CD4-positive, alpha-beta T cell treated with Interleukin-4 for 1 hour (primary cell): ENCODE measurements at regions not wholly inside any gene's neighbourhood (a gene's known extent, or its start where the extent isn't known, plus 50 kb on each side); places are given as distances from the start of the nearest gene placed in this dataset.
"Not testable (repeated sequence)": the region's sequence is repeated elsewhere in the genome, so short reads cannot be mapped to it uniquely, and the experiment has no call there.

Experiments
- DNase-seq, 2 donors: peaks; one replicate each; pipeline ENCODE4 v3.0.0-alpha.2; 2020 to 2022

DNA sequence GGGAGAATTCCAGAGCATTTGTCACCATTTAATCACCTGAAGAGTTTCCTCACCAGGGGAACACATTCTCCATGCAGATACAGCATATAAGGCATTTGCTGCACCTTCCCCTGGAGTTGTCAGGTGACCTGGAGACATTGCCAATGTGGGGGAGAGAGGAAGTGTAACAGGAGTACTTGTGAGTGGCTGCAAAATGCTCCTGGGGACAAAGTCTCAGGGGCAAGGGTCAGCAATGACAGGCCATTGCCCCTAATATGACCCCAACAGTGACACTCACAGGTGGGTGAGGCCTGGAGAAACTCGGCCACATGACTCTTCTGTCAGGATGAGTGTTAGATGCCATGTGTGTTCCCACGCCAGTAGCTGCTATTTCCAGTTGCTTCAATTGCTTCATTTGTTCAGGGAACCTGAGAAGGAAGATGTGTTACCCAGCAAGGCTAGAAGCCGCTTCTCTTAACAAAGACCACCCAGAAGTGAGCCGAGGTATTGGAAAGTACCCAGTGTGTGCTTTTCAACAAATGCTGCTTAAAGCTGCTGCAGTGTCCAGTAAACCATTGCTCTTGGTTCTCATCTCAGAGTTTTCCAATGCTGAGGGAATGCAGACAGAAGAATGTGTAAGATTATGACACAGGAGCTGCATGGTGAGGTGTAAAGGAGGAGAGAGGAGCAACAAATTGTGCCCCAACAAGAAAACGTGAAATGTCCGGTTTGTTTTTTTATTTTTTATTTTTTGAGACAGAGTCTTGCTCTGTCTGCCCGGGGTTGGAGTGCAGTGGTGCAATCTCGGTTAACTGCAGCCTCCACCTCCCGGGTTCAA is 128.2 kb upstream of the SLC44A1 start:
- DNase-seq, result no peak

DNA sequence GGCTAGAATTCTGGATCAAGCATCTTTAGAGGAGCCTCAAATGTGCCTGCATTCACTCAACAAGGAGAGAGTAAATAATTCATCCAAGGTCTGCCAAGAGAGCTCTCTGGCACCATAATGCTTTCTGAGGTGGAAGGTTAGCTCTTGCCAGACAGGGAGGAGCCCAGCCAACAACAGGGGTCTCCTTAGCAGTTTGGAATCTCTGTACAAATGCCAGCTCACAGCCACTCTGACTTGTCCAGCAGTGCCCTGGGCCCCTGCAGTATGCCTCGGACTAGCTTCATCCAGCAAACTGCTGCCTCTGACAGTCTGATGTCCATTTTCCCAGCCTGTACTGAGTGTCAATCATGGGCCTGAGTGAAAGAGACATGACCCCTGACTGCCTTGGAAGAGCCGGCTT is 127.2 kb upstream of the SLC44A1 start:
- no peak for DNase-seq

DNA sequence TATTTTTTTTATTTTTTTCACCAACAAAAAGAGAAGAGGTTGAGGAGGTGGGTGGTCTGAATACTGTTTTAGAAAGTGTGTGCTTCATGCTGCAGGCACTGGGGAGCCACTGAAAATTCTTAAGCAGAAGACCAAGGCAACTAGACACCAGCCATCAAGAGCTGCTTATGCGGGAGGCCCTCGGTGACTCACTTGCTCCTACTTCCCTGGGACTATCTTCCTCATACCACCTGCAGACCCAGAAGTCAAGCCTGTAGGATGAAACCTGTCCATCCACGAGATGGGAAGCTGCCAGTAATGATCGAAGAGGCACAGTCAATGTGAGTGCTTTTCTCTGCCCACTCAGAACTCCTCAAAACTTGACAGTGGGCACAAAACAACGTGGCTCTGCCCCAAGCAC is 125.8 kb upstream of the SLC44A1 start:
- DNase-seq, result no peak

DNA sequence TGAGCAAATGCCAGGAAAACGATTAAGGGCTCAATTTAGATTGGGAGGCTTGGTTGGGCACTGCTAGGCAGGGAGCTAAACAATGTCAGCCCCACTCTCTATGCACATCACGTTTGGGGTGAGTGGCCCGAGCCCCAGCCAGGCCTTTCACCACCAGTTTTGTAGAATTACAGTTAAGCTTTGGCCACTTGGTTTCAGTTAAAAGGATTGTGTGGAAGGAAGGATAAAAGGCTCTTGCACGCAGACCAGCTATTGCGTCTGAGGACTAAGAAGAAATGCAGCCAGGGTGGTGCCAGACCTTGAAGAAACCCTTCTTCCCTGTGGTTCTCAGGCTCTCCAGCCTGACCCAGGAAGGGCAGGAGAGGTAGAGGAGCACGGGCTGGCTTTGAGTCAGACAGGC is 125.3 kb upstream of the SLC44A1 start:
- DNase-seq, result no peak

DNA sequence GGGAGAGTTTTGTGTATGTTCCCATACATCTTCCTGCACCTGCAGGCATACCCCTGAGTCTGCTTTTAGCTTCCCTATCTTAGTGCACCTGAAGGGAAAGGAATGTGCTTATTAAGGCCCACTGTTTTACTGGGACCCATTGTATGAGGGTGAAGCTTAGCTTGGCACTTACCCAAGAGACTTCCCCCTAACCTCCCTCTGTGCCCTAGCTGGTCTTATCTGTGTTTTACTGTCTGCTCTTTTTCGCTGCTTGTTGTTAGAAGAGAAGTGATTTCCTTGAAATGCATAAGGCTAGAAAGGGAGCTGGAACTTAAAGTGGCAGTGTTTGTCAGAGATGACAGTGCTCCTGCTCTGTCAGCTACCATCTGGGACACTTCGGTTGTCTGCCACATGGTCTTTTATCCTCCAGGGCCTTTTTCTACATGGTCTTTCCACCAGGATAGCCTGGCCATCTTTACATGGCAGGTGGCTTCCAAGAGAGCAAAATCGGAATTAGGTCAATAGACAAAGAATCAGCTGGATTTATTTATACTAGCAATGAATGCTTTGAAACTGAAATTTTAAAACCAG is 122.5 kb upstream of the SLC44A1 start:
- DNase-seq, result no peak

DNA sequence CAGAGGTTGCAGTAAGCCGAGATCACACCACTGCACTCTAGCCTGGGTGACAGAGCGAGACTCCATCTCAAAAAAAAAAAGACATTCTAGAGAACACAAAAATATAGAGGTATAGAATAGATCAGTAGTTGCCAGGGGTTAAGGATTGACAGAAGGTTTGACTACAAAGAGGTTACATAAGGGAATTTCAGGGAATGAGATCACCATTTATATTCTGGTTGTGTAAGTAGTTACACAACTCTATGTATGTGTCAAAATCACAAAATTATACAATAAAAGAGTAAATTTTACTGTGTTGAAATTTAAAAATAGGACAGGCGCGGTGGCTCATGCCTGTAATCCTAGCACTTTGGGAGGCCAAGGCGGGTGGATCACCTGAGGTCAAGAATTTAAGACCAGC is 119.9 kb upstream of the SLC44A1 start:
- DNase-seq, result not testable (repeated sequence)

DNA sequence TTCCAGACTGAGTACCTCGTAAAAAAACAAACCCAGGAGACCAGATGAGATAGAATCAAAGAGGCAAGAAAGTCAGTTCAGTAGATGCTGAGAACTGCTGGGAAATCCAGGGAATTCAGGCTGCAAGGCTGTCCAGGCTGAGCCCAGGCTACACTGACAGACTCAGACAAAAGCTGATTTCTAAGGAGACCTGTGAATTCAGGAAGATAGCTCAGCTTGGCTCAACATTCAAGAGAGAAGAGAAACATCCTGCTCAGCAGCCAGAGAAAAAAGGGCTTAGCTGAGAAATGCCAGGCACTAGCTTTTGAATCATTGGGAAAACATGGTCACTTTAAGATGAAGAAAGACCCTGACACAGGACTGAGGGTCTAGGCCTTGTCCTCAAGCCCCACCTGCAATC is 118.2 kb upstream of the SLC44A1 start:
- no peak for DNase-seq

DNA sequence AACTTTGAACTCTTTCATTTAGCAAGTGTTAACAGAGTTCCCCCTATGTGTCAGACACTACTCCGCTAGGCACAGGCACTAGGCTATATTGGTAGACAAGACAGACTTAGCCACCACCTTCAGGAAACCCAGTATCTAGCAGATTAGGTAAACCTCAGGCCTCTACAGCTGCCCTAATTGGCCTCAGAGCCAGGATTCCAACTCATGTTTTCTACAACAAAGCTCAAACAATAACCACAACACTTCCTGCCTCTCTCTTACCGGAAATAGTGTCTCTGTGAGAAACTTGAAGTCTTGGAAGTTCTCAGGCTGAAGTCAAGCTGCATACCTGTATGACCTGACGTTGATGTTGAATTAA is 116.6 kb upstream of the SLC44A1 start:
- peak; percentile 72 to 84 for DNase-seq

DNA sequence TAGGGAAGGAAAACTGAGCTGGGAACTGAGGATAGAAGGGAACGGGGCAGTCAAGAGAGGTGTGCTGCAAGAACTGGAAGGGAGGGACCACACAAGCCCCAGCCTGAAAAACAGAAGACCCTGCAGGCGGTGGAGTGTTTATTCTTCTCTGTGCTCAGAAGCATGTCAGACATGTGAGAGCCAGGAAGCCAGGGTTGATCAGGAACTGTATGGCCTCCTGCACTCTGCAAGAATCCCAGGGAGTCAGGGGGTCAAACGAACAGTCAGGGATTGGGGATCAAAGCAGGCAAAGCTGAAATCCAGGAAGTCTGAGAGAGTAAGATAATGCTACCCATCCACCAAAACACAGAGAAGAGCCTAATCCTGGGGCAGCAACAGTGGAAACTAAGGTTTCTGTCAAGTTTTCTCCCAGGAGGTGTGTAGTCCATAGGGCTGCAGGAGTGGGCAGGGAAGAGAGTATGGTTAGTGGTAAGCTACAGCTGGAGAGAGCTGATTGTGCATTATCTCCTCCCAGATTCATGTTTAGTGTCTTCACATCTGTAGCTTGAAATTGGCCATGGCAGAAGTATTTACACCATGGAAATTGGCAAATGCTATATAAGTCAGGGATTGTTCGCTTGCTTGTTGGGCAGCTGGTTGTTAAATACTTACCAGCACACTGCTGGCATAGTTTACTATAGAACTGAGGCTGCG is 115.4 kb upstream of the SLC44A1 start:
- DNase-seq, result no peak

DNA sequence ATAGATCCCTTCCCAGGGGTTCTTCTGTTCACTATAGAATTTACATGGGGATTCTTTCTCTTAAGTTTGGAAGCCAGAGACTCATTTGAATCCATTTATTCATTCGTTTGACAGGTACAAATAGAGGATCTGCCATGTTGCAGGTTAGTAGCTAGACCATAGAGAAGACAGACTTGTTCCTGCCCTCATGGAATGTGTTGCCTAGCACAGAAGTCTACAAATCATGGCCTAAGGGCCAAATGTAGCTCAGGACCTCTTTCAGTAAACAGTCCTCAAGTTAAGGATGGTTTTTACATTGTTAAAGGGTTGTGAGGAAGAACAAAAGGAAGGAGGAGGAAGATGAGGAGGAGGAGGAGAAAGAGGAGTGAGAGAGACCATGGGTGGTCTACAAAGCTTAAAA is 114.7 kb upstream of the SLC44A1 start:
- DNase-seq, result no peak

DNA sequence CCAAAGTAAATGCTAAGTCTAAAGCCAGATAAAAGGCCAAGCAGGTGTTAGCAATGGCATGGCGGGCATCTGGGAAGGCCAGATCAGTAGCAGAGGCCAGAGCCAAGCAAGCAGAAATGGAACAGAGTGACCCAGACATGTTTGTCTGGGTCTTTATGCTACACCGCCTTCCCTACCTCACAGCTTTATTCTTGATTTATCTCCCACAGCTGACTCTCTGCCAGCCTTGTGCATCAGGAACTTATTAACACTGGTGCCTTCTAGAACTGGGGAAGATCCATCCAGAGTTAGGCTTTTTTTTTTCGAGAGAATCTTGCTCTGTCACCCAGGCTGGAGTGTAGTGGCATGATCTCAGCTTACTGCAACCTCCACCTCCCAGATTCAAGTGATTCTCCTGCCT is 112.5 kb upstream of the SLC44A1 start:
- DNase-seq, result no peak

DNA sequence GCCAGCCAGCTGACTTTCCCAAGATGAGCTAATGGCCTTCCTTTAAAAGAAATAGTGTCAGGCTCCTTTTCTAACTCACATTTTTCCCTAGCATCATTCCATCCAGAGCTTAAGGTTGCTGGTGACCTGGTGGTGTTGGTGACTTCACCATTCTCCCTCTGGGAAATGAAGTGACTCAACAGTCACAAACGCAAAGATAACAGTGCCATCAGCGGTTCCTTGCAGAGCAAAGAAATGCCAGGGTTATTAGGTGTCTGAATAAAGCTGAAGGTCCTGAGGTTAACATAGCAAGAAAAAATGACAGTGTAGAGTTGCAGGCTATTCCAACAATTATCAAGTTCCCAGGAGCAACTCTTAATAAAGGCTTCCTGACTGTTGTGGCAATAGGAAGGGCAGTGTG is 111.8 kb upstream of the SLC44A1 start:
- DNase-seq, result no peak

DNA sequence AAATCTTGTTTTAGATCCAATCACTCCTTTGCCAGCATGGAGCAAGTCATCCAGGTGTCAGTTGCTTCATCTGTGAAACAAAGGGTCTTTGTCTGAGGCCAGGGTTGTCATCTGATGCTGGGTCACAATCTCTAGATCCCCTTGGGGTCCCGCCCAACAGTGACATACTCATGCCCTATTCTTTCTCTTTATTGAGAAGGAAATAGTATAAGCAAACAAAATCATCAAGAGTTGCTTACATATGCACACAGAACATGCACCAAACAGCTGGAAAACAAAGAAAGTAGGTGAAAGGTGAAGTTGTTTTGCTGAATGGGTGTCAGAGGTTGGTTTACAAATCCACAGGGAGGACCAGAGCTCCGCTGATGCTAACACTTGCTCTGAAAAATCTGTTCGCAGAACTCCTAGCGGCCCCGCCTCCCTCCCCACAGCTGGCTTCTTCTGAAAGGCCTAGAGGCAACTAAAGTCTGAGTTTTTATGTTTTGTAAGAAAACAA is 106.1 kb upstream of the SLC44A1 start:
- DNase-seq, result no peak

DNA sequence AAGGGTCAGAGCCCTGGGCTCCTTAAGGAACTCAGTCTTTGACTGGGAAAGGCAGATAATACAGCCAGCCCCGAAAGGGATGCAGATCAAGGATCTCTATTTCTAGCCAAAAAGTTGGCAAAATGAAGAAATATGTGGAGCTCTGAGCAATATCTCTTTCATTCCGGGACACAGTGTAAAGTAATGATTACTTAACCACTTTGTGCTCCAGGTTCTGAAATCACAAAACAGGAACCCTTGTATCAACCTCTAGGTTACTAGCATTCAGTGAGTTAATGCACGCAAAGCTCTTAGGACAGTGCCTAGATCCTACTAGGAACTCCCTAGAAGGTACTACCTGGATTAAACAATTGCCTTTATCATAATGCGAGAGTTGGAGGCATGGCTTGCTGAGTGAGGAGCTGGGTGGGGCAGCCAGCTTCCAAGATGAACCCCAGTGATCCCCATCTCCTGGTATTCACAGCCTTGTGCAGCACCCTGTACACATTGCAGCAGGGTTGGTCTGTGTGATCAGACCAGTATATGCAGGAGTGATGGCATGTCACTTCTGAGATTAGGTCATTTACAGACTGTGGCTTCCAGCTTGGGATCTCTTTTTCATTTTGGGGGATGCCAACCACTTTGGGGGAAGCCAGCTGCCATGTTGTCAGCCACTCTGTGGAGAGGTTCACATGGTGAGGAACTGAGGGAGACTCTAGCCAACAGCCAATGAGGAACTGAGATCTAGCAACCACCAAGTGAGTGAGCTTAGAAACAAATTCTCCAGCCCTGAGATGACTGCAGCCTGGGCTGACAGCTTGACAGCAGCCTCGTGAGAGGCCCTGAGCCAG is 103.1 kb upstream of the SLC44A1 start:
- peak in 1 of 2 donors; percentile 17 for DNase-seq

DNA sequence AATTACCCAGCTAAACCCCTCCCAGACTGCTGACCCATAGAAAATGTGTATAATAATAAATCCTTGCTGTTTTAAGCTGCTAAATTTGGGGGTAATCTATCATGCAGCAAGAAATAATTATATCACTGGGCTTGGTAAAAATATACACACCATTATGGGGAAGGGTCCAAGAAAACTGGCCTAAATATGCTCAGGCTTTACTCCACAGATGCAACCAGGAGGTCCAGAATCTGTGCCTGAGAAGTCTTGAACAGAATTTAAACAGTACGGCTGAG is 102.5 kb upstream of the SLC44A1 start:
- DNase-seq, result no peak

DNA sequence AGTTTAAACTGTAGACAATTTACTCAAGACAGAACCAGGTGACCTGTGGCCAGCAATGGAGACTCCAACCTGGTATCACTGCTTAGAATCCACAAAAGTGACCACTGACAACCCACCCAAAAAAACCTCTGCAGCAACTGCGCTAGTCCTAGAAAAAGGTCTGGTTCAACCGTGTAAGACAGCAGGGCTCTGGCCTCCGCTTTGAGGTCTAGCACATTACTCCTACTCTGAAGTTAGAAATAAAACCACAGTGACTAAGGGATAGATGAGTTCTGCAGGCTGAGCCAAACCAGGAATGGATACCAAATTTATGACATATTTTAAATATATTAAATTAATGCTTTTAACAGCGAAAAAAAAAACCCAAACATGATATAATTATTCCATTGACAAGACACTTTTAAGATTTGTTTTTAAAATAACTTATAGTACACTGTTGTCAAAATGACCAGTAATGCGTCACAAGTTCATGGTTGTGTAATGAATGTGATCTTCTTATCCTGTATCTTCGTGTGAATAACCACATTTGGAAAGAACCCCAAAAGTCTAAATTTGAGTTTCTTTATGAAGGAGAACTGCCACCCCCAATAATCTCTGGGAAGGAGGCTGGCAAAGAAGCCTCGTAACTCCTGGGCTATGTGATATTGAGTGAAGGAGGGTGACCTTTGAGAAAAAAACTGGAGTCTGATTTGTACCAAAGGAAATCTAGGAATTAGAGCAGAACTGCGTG is 101.9 kb upstream of the SLC44A1 start:
- no peak for DNase-seq

DNA sequence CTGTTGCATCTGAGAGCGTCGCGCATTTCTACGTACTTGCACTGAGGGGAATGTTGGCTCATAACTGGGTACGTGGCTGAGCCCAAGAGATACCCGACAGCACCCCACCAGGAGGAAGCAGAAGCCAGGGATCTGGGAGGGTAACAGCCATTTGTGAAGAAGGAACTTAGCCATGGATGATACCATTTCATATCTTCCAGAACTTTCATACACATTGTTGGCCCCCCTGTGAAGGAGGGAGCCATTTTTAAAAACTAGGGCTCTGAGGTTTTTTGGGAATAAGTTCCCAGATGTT is 101.4 kb upstream of the SLC44A1 start:
- no peak for DNase-seq

DNA sequence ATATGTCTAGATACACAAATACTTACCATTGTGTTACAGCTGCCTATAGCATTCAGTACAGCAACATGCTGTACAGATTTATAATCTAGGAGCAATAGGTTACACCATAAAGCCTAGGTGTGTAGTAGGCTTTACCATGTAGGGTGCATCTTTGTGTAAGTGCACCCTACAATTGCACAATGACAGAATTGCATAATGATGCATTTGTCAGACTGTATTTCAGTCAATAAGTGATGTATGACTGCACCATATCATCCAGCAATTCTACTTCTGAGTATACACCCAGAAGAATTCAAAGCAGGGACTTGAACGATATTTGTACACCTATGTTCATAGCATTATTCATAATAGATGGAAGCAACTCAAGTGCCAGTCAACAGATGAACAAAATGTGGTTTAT is 100.4 kb upstream of the SLC44A1 start:
- DNase-seq, result no peak

DNA sequence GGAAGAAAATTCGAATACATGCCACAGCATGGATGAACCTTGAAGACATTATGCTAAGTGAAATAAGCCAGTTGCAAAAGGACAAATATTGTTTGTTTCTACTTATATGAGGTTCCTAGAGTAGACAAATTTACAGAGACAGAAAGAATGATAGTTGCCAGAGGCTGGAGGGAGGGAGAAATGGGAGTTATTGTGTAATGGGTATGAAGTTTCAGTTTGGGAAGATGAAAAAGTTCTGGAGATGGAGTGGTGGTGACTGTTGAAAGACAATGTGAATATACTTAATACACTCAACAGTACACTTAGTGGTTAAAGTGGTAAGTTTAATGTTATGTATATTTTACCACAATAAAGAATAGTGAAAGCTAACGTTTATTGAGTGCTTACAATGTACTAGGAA is 99.6 kb upstream of the SLC44A1 start:
- DNase-seq, result no peak

DNA sequence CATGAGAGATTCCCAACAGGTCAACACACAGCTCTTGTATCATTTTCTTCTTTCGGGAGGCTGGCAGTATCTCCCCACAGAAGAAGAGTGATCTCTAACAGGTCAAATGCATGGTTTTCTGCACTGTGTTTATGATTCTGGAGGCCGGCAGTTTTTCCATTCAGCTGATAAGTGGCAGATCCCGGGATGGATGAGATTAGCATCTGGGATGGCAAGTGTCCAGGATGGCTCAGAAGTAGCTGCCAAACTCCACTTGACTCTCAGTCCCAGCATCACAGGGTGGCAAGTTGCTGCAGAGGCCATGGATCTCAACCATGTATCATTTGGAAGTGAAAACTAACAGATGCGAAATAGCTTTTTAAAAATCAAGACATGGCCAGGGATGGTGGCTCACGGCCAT is 97.8 kb upstream of the SLC44A1 start:
- DNase-seq, result no peak

DNA sequence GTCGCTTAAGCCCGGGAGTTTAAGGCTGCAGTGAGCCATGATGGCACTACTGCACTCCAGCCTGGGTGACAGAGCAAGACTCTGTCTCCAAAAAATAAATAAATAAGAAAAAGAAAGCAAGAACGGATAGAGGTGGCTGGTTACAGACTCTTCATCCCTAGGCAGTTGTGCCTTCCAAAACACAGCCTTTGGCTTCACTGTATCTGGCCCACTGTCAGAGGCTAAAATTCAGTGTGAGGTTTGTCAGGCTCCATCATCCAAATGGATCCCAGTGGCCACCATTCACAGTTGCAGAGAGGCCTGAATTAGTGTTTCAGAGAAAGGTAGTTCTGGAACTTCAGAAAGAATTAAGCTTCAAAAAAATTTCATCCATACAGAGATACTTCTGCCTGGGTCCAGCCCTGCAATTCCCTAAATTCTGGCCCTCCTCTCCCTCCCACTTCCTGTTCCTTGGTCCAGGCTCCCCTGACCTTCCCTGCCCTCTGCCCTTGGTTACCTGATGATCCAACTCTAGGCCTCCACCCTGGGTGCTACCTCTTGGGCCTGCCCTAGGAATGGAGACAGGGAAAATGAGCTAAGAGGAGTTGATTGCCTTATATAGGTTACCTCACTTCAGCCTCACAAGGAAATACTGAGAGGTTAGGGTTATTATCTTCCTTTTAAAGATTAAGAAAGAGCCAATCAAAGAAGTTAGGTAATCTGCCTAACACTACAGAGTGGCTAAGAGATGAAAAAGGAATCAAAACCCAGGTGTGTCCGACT is 97.2 kb upstream of the SLC44A1 start:
- no peak for DNase-seq

DNA sequence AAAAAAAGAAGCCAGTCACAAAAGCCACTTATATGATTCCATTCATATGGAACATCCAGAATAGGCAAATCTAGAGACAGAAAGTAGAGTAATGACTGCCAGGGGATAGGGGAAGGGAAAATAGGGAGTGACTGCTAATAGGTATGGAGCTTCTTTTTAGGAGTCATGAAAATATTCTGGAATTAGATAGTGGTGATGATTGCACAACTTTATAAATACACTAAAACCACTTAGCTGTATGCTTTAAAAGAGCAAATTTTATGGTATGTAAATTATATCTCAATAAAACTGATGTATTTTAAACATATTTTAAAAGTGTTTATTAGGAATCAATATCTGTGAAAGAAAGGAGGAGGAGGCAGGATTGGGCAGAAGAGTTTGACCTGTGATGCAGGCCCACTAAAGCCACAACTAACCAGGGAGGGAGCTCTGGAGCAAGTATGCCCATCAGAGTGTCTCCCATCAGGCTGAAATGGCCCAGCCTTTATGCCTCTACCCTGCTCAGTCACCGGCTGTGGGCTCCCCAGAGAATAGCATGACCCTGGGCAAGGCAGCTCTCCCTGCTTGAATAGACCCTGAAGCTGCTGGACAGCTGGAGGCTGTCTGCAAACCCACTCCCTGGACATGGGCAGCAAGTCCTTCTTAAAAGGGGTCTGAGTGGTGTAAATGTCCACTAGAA is 96.0 kb upstream of the SLC44A1 start:
- no peak for DNase-seq
